ENCODE measurements at regions not wholly inside any gene's neighbourhood (a gene's known extent, or its start where the extent isn't known, plus 50 kb on each side); places are given as distances from the start of the nearest gene placed in this dataset.
A peak's percentile ranks its signal among the peaks of the same experiment; 100 is the strongest.

- DNase-seq (ENCODE audit: low read depth in 4 of 6, low spot score in 6 of 6): no peak
- Histone ChIP-seq H3K36me3 (ENCODE audit: control insufficient read depth, insufficient read depth, low read length) (no peaks in the 10 kb centered on the region), H3K9me3 (ENCODE audit: control insufficient read depth, insufficient read depth, low read length) (no peaks in the 10 kb centered on the region), H3K27ac (ENCODE audit: low read depth, low read length) (no peak overlapping the region), H3K4me3 (ENCODE audit: low read depth, low read length) (no peak overlapping the region), H3K27me3 (ENCODE audit: control insufficient read depth, insufficient read depth, low read length) (peaks cover 11% of the 10 kb centered on the region), H3K4me1 (ENCODE audit: control insufficient read depth, insufficient read depth, low read length) (no peaks in the 10 kb centered on the region)
- WGBS (ENCODE audit: insufficient coverage): 94% methylated on average over 1 of the region's 1 CpG
Measured at GRCh38 chr5:73318308-73318719, 130.3 kb downstream of the FOXD1 start.

- WGBS (ENCODE audit: insufficient coverage): 58% methylated on average over 2 of the region's 2 CpGs
- DNase-seq (ENCODE audit: low read depth in 4 of 6, low spot score in 6 of 6): no peak
- Histone ChIP-seq H3K27me3 (ENCODE audit: control insufficient read depth, insufficient read depth, low read length) (peaks cover 15% of the 10 kb centered on the region), H3K9me3 (ENCODE audit: control insufficient read depth, insufficient read depth, low read length) (no peaks in the 10 kb centered on the region), H3K36me3 (ENCODE audit: control insufficient read depth, insufficient read depth, low read length) (no peaks in the 10 kb centered on the region), H3K4me1 (ENCODE audit: control insufficient read depth, insufficient read depth, low read length) (peaks cover under 1% of the 10 kb centered on the region), H3K27ac (ENCODE audit: low read depth, low read length) (no peak overlapping the region), H3K4me3 (ENCODE audit: low read depth, low read length) (no peak overlapping the region)
Measured at GRCh38 chr5:73317523-73317922, 131.1 kb downstream of the FOXD1 start.

- Histone ChIP-seq H3K4me1 (ENCODE audit: control insufficient read depth, insufficient read depth, low read length) (peaks cover 16% of the 10 kb centered on the region), H3K9me3 (ENCODE audit: control insufficient read depth, insufficient read depth, low read length) (no peaks in the 10 kb centered on the region), H3K27me3 (ENCODE audit: control insufficient read depth, insufficient read depth, low read length) (peaks cover 40% of the 10 kb centered on the region), H3K27ac (ENCODE audit: low read depth, low read length) (no peak overlapping the region), H3K4me3 (ENCODE audit: low read depth, low read length) (no peak overlapping the region), H3K36me3 (ENCODE audit: control insufficient read depth, insufficient read depth, low read length) (no peaks in the 10 kb centered on the region)
- WGBS (ENCODE audit: insufficient coverage): 71% methylated on average over 1 of the region's 8 CpGs
- DNase-seq (ENCODE audit: low read depth in 4 of 6, low spot score in 6 of 6): no peak
Measured at GRCh38 chr5:73314395-73315257, 134.0 kb downstream of the FOXD1 start.

GRCh38 chr5:73312872-73313510, 135.6 kb downstream of the FOXD1 start:
- Histone ChIP-seq H3K4me1 (ENCODE audit: control insufficient read depth, insufficient read depth, low read length) (peaks cover 16% of the 10 kb centered on the region), H3K9me3 (ENCODE audit: control insufficient read depth, insufficient read depth, low read length) (no peaks in the 10 kb centered on the region), H3K27ac (ENCODE audit: low read depth, low read length) (no peak overlapping the region), H3K27me3 (ENCODE audit: control insufficient read depth, insufficient read depth, low read length) (peaks cover 42% of the 10 kb centered on the region), H3K36me3 (ENCODE audit: control insufficient read depth, insufficient read depth, low read length) (no peaks in the 10 kb centered on the region), H3K4me3 (ENCODE audit: low read depth, low read length) (no peak overlapping the region)
- no peak for DNase-seq (ENCODE audit: low read depth in 4 of 6, low spot score in 6 of 6)
- WGBS (ENCODE audit: insufficient coverage): 100% methylated on average over 1 of the region's 3 CpGs

- Histone ChIP-seq H3K27ac (ENCODE audit: low read depth, low read length) (no peak overlapping the region), H3K9me3 (ENCODE audit: control insufficient read depth, insufficient read depth, low read length) (no peaks in the 10 kb centered on the region), H3K4me3 (ENCODE audit: low read depth, low read length) (no peak overlapping the region), H3K36me3 (ENCODE audit: control insufficient read depth, insufficient read depth, low read length) (no peaks in the 10 kb centered on the region), H3K4me1 (ENCODE audit: control insufficient read depth, insufficient read depth, low read length) (peaks cover 19% of the 10 kb centered on the region), H3K27me3 (ENCODE audit: control insufficient read depth, insufficient read depth, low read length) (peaks cover 47% of the 10 kb centered on the region)
- peak in 2 of 6 donors; percentile 12 to 59 for DNase-seq (ENCODE audit: low read depth in 4 of 6, low spot score in 6 of 6)
- WGBS (ENCODE audit: insufficient coverage): 35% methylated on average over 8 of the region's 13 CpGs
Measured at GRCh38 chr5:73312146-73312871, 136.3 kb downstream of the FOXD1 start.

GRCh38 chr5:73311291-73312110, 137.1 kb downstream of the FOXD1 start:
- WGBS (ENCODE audit: insufficient coverage): 14% methylated on average over 23 of the region's 31 CpGs
- H3K9me3 ChIP-seq (ENCODE audit: control insufficient read depth, insufficient read depth, low read length): no peaks in the 10 kb centered on the region
- H3K27me3 ChIP-seq (ENCODE audit: control insufficient read depth, insufficient read depth, low read length): peaks cover 55% of the 10 kb centered on the region
- H3K4me3 ChIP-seq (ENCODE audit: low read depth, low read length): no peak overlapping the region
- H3K36me3 ChIP-seq (ENCODE audit: control insufficient read depth, insufficient read depth, low read length): no peaks in the 10 kb centered on the region
- H3K27ac ChIP-seq (ENCODE audit: low read depth, low read length): peak overlapping the region; percentile 17
- DNase-seq (ENCODE audit: low read depth in 4 of 6, low spot score in 6 of 6): peak in 2 of 6 donors; percentile 34 to 48
- H3K4me1 ChIP-seq (ENCODE audit: control insufficient read depth, insufficient read depth, low read length): peaks cover 19% of the 10 kb centered on the region

GRCh38 chr5:73307645-73308355, 134.8 kb downstream of the TMEM174 start:
- Histone ChIP-seq H3K27ac (ENCODE audit: low read depth, low read length) (no peak overlapping the region), H3K4me1 (ENCODE audit: control insufficient read depth, insufficient read depth, low read length) (peaks cover 29% of the 10 kb centered on the region), H3K27me3 (ENCODE audit: control insufficient read depth, insufficient read depth, low read length) (peaks cover 79% of the 10 kb centered on the region), H3K4me3 (ENCODE audit: low read depth, low read length) (no peak overlapping the region), H3K9me3 (ENCODE audit: control insufficient read depth, insufficient read depth, low read length) (no peaks in the 10 kb centered on the region), H3K36me3 (ENCODE audit: control insufficient read depth, insufficient read depth, low read length) (no peaks in the 10 kb centered on the region)
- no peak for DNase-seq (ENCODE audit: low read depth in 4 of 6, low spot score in 6 of 6)
- 20% methylated on average over 1 of the region's 4 CpGs for WGBS (ENCODE audit: insufficient coverage)

- H3K9me3 ChIP-seq (ENCODE audit: control insufficient read depth, insufficient read depth, low read length): no peaks in the 10 kb centered on the region
- 92% methylated on average over 6 of the region's 7 CpGs for WGBS (ENCODE audit: insufficient coverage)
- no peak overlapping the region for H3K27ac ChIP-seq (ENCODE audit: low read depth, low read length)
- peaks cover 79% of the 10 kb centered on the region for H3K27me3 ChIP-seq (ENCODE audit: control insufficient read depth, insufficient read depth, low read length)
- H3K36me3 ChIP-seq (ENCODE audit: control insufficient read depth, insufficient read depth, low read length): no peaks in the 10 kb centered on the region
- peaks cover 21% of the 10 kb centered on the region for H3K4me1 ChIP-seq (ENCODE audit: control insufficient read depth, insufficient read depth, low read length)
- no peak overlapping the region for H3K4me3 ChIP-seq (ENCODE audit: low read depth, low read length)
- DNase-seq (ENCODE audit: low read depth in 4 of 6, low spot score in 6 of 6): no peak
Measured at GRCh38 chr5:73306741-73307275, 133.8 kb downstream of the TMEM174 start.

All from spinal cord (tissue), 9 donors.